ENCODE measurements at regions not wholly inside any gene's neighbourhood (a gene's known extent, or its start where the extent isn't known, plus 50 kb on each side); places are given as distances from the start of the nearest gene placed in this dataset.

DNA sequence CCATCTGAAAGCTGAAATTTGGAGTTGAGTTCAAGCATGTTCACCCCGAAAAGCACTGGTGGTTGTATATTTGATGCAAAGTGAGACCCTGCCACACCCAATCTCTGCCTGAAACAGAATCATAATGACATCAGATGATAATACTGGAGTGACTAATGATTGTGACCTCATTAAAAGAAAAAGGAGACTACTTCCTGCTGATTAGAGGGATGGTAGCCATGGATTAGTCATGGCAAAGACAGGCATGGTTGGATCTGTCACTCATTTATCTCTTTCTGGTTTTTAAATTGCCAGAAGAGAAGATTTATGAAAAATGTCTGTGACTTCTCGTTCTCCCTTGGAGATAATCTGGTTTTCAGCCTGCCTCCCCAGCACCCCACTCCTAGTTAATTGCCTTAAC, 101.2 kb downstream of the BAMBI start:
- ChIA-PET CTCF (no interaction called here), POLR2A (no interaction called here)

- ChIA-PET CTCF (no interaction called here), POLR2A (no interaction called here)
These were observed 104.0 kb downstream of the BAMBI start for GRCh38 chr10:28781296-28781695.

GRCh38 chr10:28783087-28783486, 105.8 kb downstream of the BAMBI start:
- ChIA-PET CTCF (no interaction called here), POLR2A (no interaction called here)

- ChIA-PET POLR2A (interaction anchor here (0.6 kb wide), 1 partner anchor 33 kb away, joined by 4 read pairs; no protein-coding TSS in a partner anchor), CTCF (no interaction called here)
These were observed 107.7 kb downstream of the BAMBI start for GRCh38 chr10:28785018-28785417.

- CTCF ChIA-PET, result no interaction called here
- POLR2A ChIA-PET, result no interaction called here
These were observed 110.9 kb downstream of the BAMBI start for GRCh38 chr10:28788252-28788651.

DNA sequence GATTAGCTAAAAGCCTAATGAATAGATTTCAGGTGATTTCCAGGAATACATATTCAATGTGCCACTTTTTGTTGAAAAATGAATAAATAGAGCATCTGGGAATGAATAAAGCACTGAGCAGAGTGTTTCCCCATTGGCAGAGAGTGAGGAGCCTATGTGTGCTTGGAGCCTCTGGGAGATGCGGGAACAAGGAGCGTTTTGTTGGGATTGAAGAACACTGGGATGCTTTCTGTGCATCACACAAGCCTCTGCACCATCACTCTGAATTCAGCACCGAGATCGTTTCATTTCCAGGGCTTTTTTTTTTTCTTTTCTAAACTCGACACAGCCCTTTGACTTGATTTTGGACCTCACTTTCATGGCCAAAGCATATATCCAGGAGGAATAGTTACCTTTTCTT, 111.4 kb downstream of the BAMBI start:
- ChIA-PET CTCF (no interaction called here), POLR2A (no interaction called here)

GRCh38 chr10:28790146-28790545, 112.8 kb downstream of the BAMBI start:
- POLR2A ChIA-PET, result no interaction called here
- CTCF ChIA-PET, result no interaction called here

GRCh38 chr10:28793482-28793881, 116.2 kb downstream of the BAMBI start:
- CTCF ChIA-PET, result no interaction called here

DNA sequence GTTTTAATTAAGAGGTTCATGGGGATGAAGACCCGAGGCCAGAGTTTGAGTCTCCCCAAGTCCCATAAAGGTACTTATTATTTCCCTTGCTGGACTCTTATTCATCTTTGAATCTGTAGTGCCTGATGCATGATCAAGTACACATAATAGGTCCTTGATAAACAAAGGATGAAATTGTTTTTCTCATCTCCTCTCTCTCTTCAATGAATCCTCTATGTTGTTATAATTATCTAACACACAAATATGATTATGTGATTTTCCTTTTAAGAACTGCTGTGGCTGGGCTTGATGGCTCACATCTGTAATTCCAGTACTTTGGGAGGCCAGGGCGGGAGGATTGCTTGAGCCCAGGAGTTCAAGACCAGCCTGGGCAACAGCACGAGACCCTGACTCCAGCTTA, 117.7 kb downstream of the BAMBI start:
- POLR2A ChIA-PET, result no interaction called here
- CTCF ChIA-PET, result interaction anchor here (0.6 kb wide), 1 partner anchor 316 kb away, joined by 4 read pairs; no protein-coding TSS in a partner anchor

More at GRCh38 chr10:28793482-28793881, 116.2 kb downstream of the BAMBI start:
- POLR2A ChIA-PET, result no interaction called here

GRCh38 chr10:28796606-28797512, 119.5 kb downstream of the BAMBI start:
- POLR2A ChIA-PET, result no interaction called here
- CTCF ChIA-PET, result interaction anchor here (0.7 kb wide), 1 partner anchor 116 kb away, joined by 5 read pairs; no protein-coding TSS in a partner anchor

DNA sequence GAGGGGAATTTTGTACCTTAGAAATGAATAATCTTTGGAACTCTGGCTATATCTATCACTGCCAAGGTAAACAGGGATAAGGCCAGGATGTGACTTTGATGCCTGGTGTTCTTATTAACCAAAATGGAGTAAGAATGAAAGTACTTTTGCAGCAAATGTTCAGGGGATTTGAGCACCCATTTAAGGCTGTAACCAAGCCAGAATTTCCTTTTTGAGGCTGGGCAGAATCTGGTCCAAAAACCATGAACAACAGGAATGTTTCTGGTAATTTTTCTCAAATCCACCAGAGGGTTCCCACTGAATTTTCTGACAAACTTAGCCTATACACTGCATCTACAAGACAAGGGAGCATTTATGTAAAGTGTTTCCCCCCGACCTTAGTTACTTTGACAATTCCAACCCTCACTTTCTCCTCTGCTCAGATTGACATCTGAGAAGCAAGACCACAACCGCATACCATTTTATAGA, 120.6 kb downstream of the BAMBI start:
- POLR2A ChIA-PET, result no interaction called here
- CTCF ChIA-PET, result no interaction called here

DNA sequence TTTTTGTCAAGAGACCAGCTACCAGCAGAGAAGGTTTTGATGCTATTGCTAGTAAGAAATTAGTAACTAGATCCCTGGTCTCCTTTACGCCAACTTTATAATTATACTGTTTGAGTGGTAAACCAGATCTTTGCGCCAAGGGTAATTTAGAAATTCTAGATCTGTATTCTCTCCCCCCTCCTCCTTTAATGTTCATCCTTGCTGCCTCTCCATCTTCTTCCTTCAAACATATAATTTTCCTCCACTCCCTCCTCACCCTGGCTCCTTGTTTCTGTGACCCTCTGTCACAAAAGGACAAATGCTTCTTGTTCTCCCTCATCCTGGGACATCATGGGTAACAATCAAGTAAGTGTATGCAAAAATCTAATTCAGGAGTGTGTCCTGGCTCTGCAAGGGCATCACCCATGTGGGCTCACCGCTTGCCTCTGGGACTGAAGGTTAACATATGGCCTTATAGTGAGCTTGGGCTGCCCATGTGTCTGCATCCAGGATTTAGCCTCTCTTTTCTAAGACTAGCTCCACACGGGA, 121.2 kb downstream of the BAMBI start:
- POLR2A ChIA-PET, result no interaction called here
- CTCF ChIA-PET, result no interaction called here

- CTCF ChIA-PET, result no interaction called here
- POLR2A ChIA-PET, result no interaction called here
These were observed 121.6 kb downstream of the BAMBI start for GRCh38 chr10:28798964-28799363.

DNA sequence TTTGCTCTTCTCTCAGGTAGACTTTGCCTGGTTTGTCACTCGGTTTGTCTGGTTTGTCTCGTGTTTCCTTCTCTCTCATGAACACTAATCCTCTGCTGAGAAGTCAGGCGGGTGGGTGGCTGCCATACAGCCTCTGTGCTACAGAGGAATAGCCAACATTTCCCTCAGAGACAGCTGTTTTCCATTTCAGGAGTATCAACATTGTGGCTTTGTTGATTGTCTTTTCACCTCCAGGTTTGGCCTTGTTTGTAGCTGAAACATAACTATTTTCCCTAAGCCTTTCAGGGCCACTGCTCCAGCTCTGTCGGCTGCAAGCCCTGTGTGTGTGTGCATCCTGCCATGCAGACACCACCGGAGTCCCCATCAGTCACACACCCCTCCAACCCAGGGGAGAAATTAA, 122.8 kb downstream of the BAMBI start:
- ChIA-PET CTCF (no interaction called here), POLR2A (no interaction called here)

DNA sequence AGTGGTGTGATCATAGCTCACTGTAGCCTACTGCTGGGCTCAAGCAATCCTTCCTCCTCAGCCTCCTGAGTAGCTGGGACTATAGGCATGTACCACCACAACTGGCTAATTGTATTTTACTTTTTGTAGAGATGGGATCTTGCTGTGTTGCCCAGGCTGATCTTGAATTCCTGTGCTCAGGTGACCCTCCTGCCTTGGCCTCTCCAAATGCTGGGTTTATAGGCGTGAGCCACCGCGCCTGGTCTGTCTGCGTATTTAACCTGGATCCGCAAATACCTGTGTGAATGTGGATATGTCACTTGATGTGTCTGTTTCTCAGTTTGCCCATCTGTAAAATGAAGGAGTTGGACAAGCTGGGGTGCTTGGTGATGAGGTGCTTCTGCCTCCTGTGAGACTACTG, 123.9 kb downstream of the BAMBI start:
- CTCF ChIA-PET, result no interaction called here
- POLR2A ChIA-PET, result no interaction called here

- ChIA-PET POLR2A (no interaction called here), CTCF (no interaction called here)
These were observed 124.5 kb downstream of the BAMBI start for GRCh38 chr10:28801869-28802268.

- CTCF ChIA-PET, result no interaction called here
- POLR2A ChIA-PET, result no interaction called here
These were observed 128.1 kb downstream of the BAMBI start for GRCh38 chr10:28805390-28805789.

DNA sequence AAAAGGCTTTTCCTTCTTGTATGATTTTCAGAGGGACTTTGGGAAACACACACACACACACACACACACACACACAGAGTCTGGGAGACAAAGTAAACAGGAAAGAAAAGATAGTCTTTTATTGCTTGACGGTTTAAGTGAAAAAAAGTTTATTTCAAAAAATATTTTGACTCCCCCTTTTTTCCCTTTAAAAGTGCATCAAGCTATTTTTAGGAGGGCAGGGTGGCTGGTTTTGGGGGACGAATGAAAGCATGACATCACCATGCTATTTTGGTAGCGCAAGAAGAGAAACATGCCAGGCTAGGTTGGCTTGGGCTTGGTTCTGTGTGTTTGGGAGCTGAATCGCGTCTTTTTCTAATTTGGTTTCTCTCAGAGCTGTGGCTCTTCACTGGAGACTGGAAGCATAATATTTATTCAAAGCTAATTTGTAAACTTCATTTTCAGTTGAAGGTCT, 129.2 kb downstream of the BAMBI start:
- ChIA-PET POLR2A (no interaction called here), CTCF (no interaction called here)

DNA sequence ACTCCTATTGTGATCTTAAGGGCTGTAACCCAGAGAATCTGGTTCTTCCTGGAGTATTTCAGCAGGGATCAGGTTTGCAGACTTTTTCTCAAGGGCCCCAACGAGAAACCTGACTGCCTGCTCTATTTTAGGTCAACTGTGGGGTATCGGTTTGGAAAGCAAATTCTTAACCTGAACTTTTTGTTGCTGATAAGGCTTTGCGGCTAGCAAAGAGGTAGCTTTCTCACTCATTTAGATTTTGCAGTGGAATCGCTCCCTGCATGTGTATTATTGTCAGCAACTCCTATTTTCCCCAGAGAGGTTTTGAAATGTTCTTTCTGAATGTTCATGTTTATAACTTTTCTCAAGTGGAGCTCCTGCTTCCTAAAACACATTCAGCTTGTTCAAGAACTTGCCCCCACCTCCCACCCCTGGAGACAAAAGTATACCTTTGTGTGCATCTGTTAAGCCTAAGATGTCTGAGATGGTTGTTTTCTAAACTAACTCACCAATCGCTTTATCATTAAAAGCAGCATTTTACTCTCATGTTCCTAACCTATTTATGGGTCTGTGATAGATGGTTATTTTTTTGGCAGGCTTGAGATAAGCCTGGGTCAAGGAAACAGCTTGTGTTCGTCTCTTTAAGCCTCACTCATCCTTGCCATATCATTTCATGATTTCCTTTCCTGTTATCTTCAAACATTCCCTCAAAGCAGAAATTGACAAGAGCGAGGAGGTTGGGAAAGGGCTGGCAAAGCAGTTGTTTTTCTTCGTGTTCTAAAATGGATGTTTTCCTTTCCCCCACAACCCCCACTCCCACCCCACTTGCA, 129.8 kb downstream of the BAMBI start:
- ChIA-PET POLR2A (no interaction called here), CTCF (no interaction called here)

- ChIA-PET CTCF (no interaction called here), POLR2A (no interaction called here)
These were observed 130.7 kb downstream of the BAMBI start for GRCh38 chr10:28807760-28808613.
